HG03066 (cell line): ENCODE measurements at regions not wholly inside any gene's neighbourhood (a gene's known extent, or its start where the extent isn't known, plus 50 kb on each side); places are given as distances from the start of the nearest gene placed in this dataset.
"Not testable (repeated sequence)": the region's sequence is repeated elsewhere in the genome, so short reads cannot be mapped to it uniquely, and the experiment has no call there.

Experiments
- ATAC-seq: cut with Tn5 transposase; IDR thresholded peaks from one replicate; pipeline ENCODE4 v1.9.1; 2021; ENCODE audit warnings: low read depth; ENCODE audit not compliant: unreplicated experiment

DNA sequence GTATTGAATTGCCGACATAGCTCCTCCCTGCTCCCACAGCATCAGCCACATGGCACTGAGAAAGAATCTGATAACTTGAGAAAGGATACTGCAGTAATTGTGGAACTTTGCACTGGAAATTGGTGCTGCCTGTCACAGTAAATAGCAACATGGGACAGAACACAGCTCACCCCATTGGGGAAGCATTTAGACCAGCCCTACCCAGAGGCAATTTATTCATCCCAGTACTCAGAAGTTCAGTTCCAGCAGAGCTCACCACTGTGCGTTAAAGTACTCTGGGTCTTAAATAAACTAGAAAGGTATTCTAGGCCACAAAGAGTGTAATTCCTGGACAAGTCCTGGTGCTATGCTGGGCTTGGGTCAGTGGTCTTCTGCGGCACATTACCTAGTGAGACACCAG, 347.1 kb downstream of the PYDC2 start:
- ATAC-seq = no peak

- no peak for ATAC-seq
Observed at GRCh38 chr3:191809326-191809949, 348.5 kb downstream of the PYDC2 start.

DNA sequence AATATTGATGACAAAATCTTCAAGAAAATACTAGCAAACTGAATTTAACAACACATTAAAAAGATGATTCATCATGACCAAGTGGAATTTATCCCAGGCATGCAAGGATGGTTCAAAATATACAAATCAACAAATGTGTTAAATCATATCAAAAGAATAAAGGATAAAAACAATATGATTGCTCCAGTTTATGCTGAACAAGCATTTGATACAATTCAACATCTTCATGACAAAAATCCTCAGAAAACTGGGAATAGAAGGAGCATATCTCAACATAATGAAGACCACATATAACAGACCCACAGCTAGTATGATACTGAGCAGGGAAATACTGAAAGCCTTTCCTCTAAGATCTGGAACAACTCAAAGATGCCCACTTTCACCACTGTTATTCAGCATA, 352.3 kb downstream of the PYDC2 start:
- ATAC-seq = no peak

DNA sequence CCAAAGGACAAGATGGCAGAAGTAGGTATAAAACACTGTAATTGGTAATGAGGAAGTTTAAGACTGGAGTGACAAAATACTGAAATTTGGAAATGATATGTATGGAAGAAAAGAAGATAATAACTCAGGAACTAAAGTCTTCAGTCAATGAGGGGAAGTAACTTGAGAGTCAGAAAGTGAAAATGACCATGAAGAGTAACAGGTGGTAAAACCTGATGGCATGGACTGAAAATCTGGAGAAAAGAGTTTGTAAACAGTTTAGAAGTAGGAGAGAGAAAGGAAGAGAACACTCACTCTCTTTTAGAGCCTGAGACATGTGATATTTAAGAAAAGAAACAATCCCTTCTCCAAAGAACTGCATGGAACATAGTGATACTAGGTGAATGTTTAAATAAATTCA, 387.9 kb downstream of the PYDC2 start:
- ATAC-seq = peak; percentile 59

DNA sequence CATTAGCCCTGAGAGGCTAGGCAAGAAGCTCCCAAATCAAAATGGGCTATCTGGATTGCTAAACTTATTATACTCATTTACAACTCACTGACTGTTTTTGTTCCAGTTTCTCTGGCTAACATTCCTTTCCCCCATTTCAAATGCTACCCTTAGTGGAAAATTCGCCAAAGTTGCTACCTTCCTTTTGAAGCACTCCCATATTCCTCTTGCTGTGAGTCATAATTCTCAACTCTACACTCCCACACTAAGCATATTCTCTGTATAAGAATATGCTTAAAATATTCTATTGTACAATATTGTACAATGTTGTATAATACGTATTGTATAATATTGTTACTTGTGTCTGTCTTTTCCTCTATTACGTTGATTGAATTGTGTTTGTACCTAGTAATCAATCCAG, 398.6 kb downstream of the PYDC2 start:
- ATAC-seq = no peak

DNA sequence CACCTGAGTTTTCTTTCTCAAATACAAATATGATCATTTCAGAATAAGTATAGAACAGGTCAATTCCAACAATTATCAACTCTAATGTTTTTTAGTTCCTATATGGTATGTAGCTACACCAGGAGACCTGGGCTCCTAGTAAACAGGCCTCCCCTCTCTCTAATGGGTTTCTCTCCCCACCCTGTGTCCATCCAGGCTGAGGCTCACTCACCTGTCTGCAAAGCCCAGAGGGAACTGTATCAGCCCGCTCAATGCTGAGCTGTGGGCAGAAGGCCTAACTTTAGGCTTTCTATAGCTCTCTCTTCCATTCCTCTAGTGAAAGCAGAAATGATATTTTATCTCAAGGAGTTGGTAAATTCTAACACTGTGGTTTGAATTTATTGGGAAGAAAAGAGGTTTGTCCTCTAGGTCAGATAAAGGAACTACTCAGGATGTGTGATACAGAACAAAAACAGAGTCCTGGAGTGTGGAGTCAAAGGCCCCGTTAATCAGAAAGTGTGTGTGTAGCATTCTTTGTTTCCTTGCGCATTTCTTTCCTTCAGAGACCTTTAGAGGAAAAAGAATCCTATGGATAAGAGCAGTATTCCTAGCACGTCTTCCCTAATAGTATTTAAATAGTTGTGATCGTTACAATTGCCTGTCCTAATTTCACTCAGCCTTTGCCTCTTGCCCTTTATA, 408.9 kb downstream of the PYDC2 start:
- no peak for ATAC-seq

- ATAC-seq = no peak
Observed at GRCh38 chr3:191873736-191874135, 412.8 kb downstream of the PYDC2 start.

- ATAC-seq = no peak
Observed at GRCh38 chr3:191882289-191882688, 421.3 kb downstream of the PYDC2 start.

GRCh38 chr3:191884132-191884531, 423.2 kb downstream of the PYDC2 start:
- no peak for ATAC-seq

DNA sequence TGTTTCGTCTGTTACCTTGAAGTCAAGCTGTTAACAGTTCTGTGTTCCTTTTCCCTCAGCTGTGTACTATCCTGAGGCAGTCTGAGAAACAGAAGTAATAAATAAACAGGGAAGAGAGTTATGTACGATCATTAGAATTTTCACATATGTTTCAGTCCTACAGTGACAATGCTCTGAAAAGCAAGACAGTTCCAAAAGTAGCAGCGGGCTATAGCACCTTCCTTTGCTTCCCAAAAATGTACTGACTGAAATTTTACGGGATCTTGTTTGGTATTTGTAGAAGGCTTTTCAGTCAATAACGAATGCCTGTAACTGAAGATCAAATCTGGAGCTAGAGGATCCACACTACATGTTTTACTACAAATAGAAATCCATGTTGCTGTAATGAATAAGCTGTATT, 428.1 kb downstream of the PYDC2 start:
- no peak for ATAC-seq

GRCh38 chr3:191889756-191890155, 428.8 kb downstream of the PYDC2 start:
- ATAC-seq = no peak

DNA sequence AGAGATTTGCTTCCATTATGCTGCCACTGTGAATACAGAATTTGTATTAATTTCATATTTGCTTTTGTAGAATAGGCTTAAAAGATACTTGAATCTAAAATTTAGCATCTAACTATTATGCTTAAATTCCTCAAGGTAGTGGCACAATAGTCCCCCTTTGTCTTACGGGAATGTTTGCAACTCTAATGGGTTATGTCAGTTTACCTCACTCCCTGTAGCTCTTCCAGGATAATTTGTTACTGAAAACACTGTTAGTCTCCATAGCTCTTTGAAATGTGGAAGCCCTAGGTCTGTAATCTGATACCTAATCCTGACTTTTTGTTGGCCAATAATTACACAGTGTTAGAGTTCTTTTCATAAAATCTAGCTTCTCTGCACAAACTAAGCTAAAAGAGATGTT, 433.4 kb downstream of the PYDC2 start:
- ATAC-seq = no peak

GRCh38 chr3:191901741-191902140, 440.8 kb downstream of the PYDC2 start:
- ATAC-seq = no peak

- ATAC-seq = no peak
Observed at GRCh38 chr3:191912616-191913204, 451.7 kb downstream of the PYDC2 start.

DNA sequence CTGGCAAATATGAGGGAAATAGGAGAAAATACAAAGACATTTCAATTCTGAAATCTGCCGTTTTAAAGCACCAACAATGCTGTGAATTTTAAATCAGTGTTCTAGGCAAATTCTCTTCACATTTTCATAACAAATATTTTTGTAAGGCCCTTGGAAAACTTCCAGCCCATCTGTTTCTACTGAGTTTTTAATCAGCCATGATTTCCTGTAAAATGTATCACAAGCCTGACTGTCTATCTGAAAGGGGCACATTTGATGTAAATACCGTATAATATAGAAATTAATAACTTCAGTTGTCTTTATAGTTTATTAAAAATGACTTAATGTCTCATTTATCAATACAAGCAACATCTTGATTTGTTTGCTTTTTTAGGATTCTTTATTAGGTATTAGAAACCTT, 454.7 kb downstream of the PYDC2 start:
- no peak for ATAC-seq

- no peak for ATAC-seq
Observed at GRCh38 chr3:191919491-191920026, 458.6 kb downstream of the PYDC2 start.

DNA sequence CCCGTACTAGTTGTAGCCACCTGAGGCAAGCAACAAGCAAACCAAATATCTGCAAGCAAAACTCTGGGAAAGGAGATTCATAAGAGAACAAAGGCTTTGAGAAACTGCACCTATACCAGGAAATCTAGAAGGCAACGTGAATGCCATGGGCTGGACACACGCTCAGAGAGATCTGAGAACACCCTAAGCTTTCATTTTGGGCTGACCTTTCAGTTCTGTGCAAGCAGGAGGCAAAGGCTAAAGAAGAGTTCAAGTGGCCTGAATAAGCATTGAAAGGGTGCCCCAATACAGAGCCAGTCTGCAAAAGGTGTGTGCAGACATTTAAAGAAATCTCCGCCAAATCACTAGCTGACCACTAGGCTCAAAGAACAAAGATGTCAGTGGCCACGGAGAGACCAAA, 461.6 kb downstream of the PYDC2 start:
- ATAC-seq = no peak

DNA sequence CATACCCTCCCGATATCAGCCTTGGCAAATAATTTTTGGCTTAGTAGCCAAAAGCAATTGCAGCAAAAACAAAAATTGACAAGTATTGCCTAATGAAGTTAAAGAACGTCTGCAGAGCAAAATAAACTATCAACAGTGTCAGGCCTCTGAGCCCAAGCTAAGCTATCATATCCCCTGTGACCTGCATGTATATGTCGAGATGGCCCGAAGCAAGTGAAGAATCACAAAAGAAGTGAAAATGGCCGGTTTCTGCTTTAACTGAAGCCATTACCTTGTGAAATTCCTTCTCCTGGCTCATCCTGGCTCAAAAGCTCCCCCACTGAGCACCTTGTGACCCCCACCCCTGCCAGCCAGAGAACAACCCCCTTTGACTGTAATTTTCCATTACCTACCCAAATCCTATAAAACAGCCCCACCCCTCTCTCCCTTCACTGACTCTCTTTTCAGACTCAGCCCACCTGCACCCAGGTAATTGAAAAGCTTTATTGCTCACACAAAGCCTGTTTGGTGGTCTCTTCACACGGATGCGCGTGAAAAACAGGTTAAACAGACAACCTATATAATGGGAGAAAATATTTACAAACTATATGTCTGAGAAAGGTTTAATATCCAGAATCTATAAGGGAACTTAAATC, 466.3 kb downstream of the PYDC2 start:
- ATAC-seq = not testable (repeated sequence)

DNA sequence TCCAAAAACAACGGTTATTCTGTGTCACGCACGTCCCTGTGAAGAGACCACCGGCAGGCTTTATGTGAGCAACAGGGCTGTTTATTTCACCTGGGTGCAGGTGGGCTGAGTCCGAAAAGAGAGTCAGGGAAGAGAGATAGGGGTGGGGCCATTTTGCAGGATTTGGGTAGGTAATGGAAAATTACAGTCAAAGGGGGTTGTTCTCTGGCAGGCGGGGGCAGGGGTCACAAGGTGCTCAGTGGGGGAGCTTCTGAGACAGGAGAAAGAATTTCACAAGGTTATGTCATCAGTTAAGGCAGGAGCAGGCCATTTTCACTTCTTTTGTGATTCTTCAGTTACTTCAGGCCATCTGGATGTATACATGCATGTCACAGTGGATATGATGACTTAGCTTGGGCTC, 467.0 kb downstream of the PYDC2 start:
- not testable (repeated sequence) for ATAC-seq

DNA sequence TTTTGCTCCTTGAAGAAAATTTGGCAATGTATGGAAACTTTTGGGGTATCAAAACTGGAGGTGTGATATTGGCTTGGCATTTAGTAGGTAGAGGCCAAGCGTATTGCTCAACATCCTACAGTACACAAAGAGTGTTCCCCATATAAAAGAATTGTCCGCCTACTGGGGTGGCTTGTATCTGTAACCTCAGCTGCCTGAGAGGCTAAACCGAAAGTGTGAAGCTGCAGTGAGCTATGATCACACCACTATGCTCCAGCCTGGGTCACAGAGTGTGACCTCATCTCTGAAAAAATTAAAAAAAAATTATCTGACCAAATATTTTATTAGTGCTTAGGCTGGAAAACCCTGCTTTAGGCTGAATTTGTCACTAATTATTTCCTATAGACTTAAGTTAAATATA, 483.9 kb downstream of the PYDC2 start:
- no peak for ATAC-seq

- ATAC-seq = no peak
Observed at GRCh38 chr3:191952186-191952585, 491.2 kb downstream of the PYDC2 start.
